Fibroblast of lung (primary cell): ENCODE measurements at regions not wholly inside any gene's neighbourhood (a gene's known extent, or its start where the extent isn't known, plus 50 kb on each side); places are given as distances from the start of the nearest gene placed in this dataset.

Experiments
- DNase-seq, 2 donors: peaks; one replicate each; pipeline versions ENCODE4 v3.0.0 to v3.0.0-alpha.2; 2010; ENCODE audit warnings: low read depth in 2 of 2
- H2AFZ ChIP-seq: 2 replicates; pipeline ENCODE4 v1.5.1; 2012; ENCODE audit warnings: low read length, control low read depth, inconsistent platforms
- H3K27ac ChIP-seq: 2 replicates; pipeline ENCODE4 v1.5.1; 2011; ENCODE audit warnings: low read length, control low read depth; ENCODE audit not compliant: insufficient read depth
- H3K27me3 ChIP-seq: 2 replicates; pipeline ENCODE4 v1.5.1; 2011; ENCODE audit warnings: mild to moderate bottlenecking, low read length; ENCODE audit not compliant: control insufficient read depth, insufficient read depth
- H3K36me3 ChIP-seq: 2 replicates; pipeline ENCODE4 v1.5.1; 2011; ENCODE audit warnings: low read length; ENCODE audit not compliant: control insufficient read depth, insufficient read depth
- H3K4me1 ChIP-seq: 2 replicates; pipeline ENCODE4 v1.5.1; 2011; ENCODE audit warnings: low read length; ENCODE audit not compliant: control insufficient read depth, insufficient read depth; ENCODE audit errors: extremely low read depth
- H3K4me2 ChIP-seq: 2 replicates; pipeline ENCODE4 v1.5.1; 2011; ENCODE audit warnings: low read length, control low read depth; ENCODE audit not compliant: insufficient read depth; ENCODE audit errors: extremely low read depth
- H3K4me3 ChIP-seq, 4 experiments: fragments of 200-600 bp in 1 of 4; sonication (generic) in 1 of 4; replicated peaks in 1 of 4; 2 replicates each; pipeline ENCODE4 v1.5.1; 2011 to 2016; ENCODE audit warnings: low read length in 4 of 4, low read depth in 3 of 4, mild to moderate bottlenecking in 3 of 4, control low read depth in 2 of 4, inconsistent platforms in 1 of 4, mixed read lengths in 1 of 4; ENCODE audit not compliant: insufficient read depth in 1 of 4; ENCODE audit errors: control extremely low read depth in 1 of 4
- H3K79me2 ChIP-seq: 2 replicates; pipeline ENCODE4 v1.5.1; 2012; ENCODE audit warnings: mild to moderate bottlenecking, low read length, inconsistent platforms; ENCODE audit not compliant: control insufficient read depth, insufficient read depth
- H3K9ac ChIP-seq: 2 replicates; pipeline ENCODE4 v1.5.1; 2011; ENCODE audit warnings: mild to moderate bottlenecking, low read length, control low read depth; ENCODE audit not compliant: insufficient read depth
- H3K9me3 ChIP-seq: 2 replicates; pipeline ENCODE4 v1.5.1; 2012; ENCODE audit warnings: low read depth, low read length; ENCODE audit not compliant: control insufficient read depth, insufficient read depth
- H4K20me1 ChIP-seq: 2 replicates; pipeline ENCODE4 v1.5.1; 2011; ENCODE audit warnings: low read length; ENCODE audit not compliant: control insufficient read depth, insufficient read depth; ENCODE audit errors: extremely low read depth
- CTCF ChIP-seq, 2 donors: IDR thresholded peaks in 1 of 2; conservative IDR thresholded peaks in 1 of 2; 1 replicate in 1 of 2; 2 replicates in 1 of 2; pipeline ENCODE4 v1.5.1; 2011 to 2012; ENCODE audit warnings: low read length in 2 of 2, control low read depth in 1 of 2, inconsistent platforms in 1 of 2, low read depth in 1 of 2, mild to moderate bottlenecking in 1 of 2
- EZH2 ChIP-seq: IDR thresholded peaks from 2 replicates; pipeline ENCODE4 v1.5.1; 2012; ENCODE audit warnings: low read length, control low read depth, mild to moderate bottlenecking; ENCODE audit errors: missing control alignments

GRCh38 chr20:16666272-16666671 is 63.6 kb upstream of the SNRPB2 start:
- no peak for TF ChIP-seq CTCF (conservative IDR thresholded peaks at IDR 0.05 in 1 of 2, IDR thresholded peaks at IDR 0.05 in 1 of 2; ENCODE audit: low read depth in 1 of 2, low read length in 2 of 2)
- no peak for TF ChIP-seq EZH2
- no peaks in the 10 kb centered on the region for H3K79me2 ChIP-seq

DNA sequence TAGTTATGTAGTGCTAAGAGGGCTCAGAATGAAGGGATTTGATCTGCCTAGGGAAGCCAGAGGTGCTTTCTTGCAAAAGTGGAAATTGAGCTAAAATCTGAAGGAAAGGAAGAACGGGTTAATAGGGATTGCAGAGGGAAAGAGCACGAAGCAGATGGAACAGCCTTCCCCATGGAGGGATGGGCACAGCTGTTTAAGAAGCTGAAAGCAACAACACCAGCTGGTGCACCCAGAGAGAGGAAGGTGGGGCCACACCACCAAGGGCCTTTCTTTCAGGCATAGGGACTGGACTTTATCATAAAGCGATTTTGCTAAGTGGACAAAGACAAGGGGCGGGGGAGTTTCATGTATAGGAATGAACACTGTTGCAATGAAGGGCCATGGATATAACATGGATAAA is 65.8 kb upstream of the SNRPB2 start:
- no peak overlapping the region for H2AFZ ChIP-seq
- H3K9ac ChIP-seq: no peak overlapping the region
- H4K20me1 ChIP-seq: no peaks in the 10 kb centered on the region
- TF ChIP-seq CTCF (conservative IDR thresholded peaks at IDR 0.05 in 1 of 2, IDR thresholded peaks at IDR 0.05 in 1 of 2; ENCODE audit: low read depth in 1 of 2, low read length in 2 of 2) (no peak), EZH2 (no peak)
- no peaks in the 10 kb centered on the region for H3K27me3 ChIP-seq
- no peaks in the 10 kb centered on the region for H3K4me1 ChIP-seq
- no peaks in the 10 kb centered on the region for H3K36me3 ChIP-seq
- H3K4me2 ChIP-seq: no peak overlapping the region
- no peaks in the 10 kb centered on the region for H3K9me3 ChIP-seq
- H3K27ac ChIP-seq: no peak overlapping the region
- no peak overlapping the region for H3K4me3 ChIP-seq
- DNase-seq: no peak
- H3K79me2 ChIP-seq: no peaks in the 10 kb centered on the region

More at GRCh38 chr20:16666272-16666671, 63.6 kb upstream of the SNRPB2 start:
- H3K9ac ChIP-seq: no peak overlapping the region
- no peak overlapping the region for H3K4me2 ChIP-seq
- H3K27me3 ChIP-seq: no peaks in the 10 kb centered on the region
- H3K4me1 ChIP-seq: no peaks in the 10 kb centered on the region
- H3K36me3 ChIP-seq: no peaks in the 10 kb centered on the region
- no peak for DNase-seq
- H4K20me1 ChIP-seq: no peaks in the 10 kb centered on the region
- no peak overlapping the region for H2AFZ ChIP-seq
- no peaks in the 10 kb centered on the region for H3K9me3 ChIP-seq
- no peak overlapping the region for H3K27ac ChIP-seq
- no peak overlapping the region for H3K4me3 ChIP-seq

- no peak overlapping the region for H3K9ac ChIP-seq
Measured at GRCh38 chr20:16662467-16662866, 67.4 kb upstream of the SNRPB2 start.

More at GRCh38 chr20:16662467-16662866, 67.4 kb upstream of the SNRPB2 start:
- no peaks in the 10 kb centered on the region for H3K9me3 ChIP-seq
- no peak overlapping the region for H2AFZ ChIP-seq
- no peak for DNase-seq
- H3K4me2 ChIP-seq: no peak overlapping the region
- no peak overlapping the region for H3K4me3 ChIP-seq
- H3K27ac ChIP-seq: no peak overlapping the region
- H3K4me1 ChIP-seq: no peaks in the 10 kb centered on the region
- H3K79me2 ChIP-seq: no peaks in the 10 kb centered on the region
- no peaks in the 10 kb centered on the region for H3K27me3 ChIP-seq
- H4K20me1 ChIP-seq: no peaks in the 10 kb centered on the region
- no peaks in the 10 kb centered on the region for H3K36me3 ChIP-seq
- TF ChIP-seq EZH2 (no peak), CTCF (conservative IDR thresholded peaks at IDR 0.05 in 1 of 2, IDR thresholded peaks at IDR 0.05 in 1 of 2; ENCODE audit: low read depth in 1 of 2, low read length in 2 of 2) (no peak)
